Gastrocnemius medialis (tissue), 4 donors: ENCODE measurements at regions not wholly inside any gene's neighbourhood (a gene's known extent, or its start where the extent isn't known, plus 50 kb on each side); places are given as distances from the start of the nearest gene placed in this dataset.

Source experiments
- ATAC-seq, 2 donors: fragments of 150-250 bp; one replicate each; pipeline ENCODE4 v1.9.1; 2016
- DNase-seq, 2 donors: peaks; one replicate each; pipeline ENCODE4 v3.0.0-alpha.2; 2019
- H3K27ac ChIP-seq, 4 donors: fragments of 200-600 bp; sonication (generic); 1 replicate in 1 of 4; 2 replicates in 3 of 4; pipeline ENCODE4 v1.5.1; 2016 to 2018; ENCODE audit warnings: mild to moderate bottlenecking in 2 of 4, moderate library complexity in 1 of 4
- H3K27me3 ChIP-seq, 3 donors: fragments of 200-600 bp; sonication (generic) in 2 of 3; 1 replicate in 1 of 3; 2 replicates in 2 of 3; pipeline versions ENCODE4 v1.5.1 to v1.6.0; 2016 to 2019; ENCODE audit warnings: mild to moderate bottlenecking in 1 of 3, moderate library complexity in 1 of 3
- H3K36me3 ChIP-seq, 2 donors: fragments of 200-600 bp; sonication (generic) in 1 of 2; one replicate each; pipeline ENCODE4 v1.5.1; 2017 to 2018
- H3K4me1 ChIP-seq, 2 donors: fragments of 200-600 bp; sonication (generic) in 1 of 2; one replicate each; pipeline ENCODE4 v1.5.1; 2016 to 2017; ENCODE audit warnings: mild to moderate bottlenecking in 2 of 2
- H3K4me3 ChIP-seq, 4 donors: fragments of 200-600 bp; sonication (generic) in 3 of 4; 1 replicate in 1 of 4; 2 replicates in 3 of 4; pipeline ENCODE4 v1.5.1; 2016 to 2019; ENCODE audit warnings: mild to moderate bottlenecking in 2 of 4
- H3K9me3 ChIP-seq, 3 donors: fragments of 200-600 bp; sonication (generic) in 2 of 3; 1 replicate in 1 of 3; 2 replicates in 2 of 3; pipeline ENCODE4 v1.5.1; 2016 to 2019
- CTCF ChIP-seq, 5 experiments: fragments of 450-650 bp in 3 of 5; fragments of 200-600 bp in 2 of 5; sonication (generic) in 2 of 5; IDR thresholded peaks in 4 of 5; conservative IDR thresholded peaks in 1 of 5; 1 replicate in 4 of 5; 2 replicates in 1 of 5; pipeline ENCODE4 v1.5.1; 2016 to 2019; ENCODE audit warnings: antibody characterized with exemption in 5 of 5, mild to moderate bottlenecking in 3 of 5, moderate library complexity in 3 of 5
- POLR2A ChIP-seq, 2 donors: fragments of 450-650 bp; IDR thresholded peaks; one replicate each; pipeline ENCODE4 v1.6.1; 2017; ENCODE audit warnings: antibody characterized with exemption in 2 of 2, mild to moderate bottlenecking in 2 of 2, moderate library complexity in 2 of 2
- in situ Hi-C, 4 donors: fragments of 200-750 bp; cut with MboI; loops; one replicate each; pipeline versions ENCODE4 v1.15.0 to v1.8.0; 2017; ENCODE audit warnings: low sequenced_read_pairs in 4 of 4
- intact Hi-C: fragments of 100-400 bp; cut with DNase I; formaldehyde crosslinking; loops from one replicate; pipeline ENCODE4 v1.15.1; 2023; ENCODE audit warnings: low total_unique reads

DNA sequence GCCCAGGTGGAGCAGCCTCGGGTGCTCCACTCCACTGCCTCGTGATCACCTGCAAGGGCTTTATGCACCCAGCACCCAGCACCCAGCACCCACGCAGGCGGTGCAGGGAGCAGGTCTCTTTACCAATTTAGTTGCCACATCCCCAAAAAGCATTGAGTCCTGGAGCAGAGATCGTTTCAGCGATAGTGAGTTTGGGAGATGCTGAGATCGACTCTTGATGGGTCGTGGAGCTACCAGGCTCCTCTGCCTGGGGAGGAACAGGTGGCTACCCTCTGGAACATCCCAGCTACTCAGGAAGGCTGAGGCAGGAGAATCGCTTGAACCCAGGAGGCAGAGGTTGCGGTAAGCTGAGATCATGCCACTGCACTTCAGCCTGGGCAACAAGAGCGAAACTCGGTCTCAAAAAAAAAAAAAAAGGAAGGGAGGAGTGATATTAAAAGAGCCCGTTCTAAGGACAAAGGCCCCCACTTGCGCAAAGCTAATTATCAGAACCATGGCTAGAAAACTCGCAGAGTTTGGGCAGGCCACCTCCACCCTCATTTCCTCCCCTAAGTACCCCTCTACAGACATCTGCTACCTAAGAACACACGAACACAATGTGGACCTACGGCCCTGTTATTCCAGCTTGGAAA lies 106.5 kb upstream of the SLC45A1 start:
- in situ Hi-C loops (no loop called here), intact Hi-C loops (no loop called here)
- peaks cover 0 to 13% of the 10 kb centered on the region in 2 donors for H3K4me1 ChIP-seq
- peak overlapping the region in 3 of 4 donors; percentile 43 to 75 (median 58) for H3K27ac ChIP-seq
- H3K36me3 ChIP-seq: no peaks in the 10 kb centered on the region
- peaks cover 0 to 8% (median 4%) of the 10 kb centered on the region in 3 donors for H3K27me3 ChIP-seq
- no peak for TF ChIP-seq CTCF (IDR thresholded peaks at IDR 0.05 in 4 of 5, conservative IDR thresholded peaks at IDR 0.05 in 1 of 5)
- TF ChIP-seq POLR2A (IDR thresholded peaks at IDR 0.05): no peak
- no peaks in the 10 kb centered on the region for H3K9me3 ChIP-seq
- DNase-seq: no peak
- ATAC-seq: peak; percentile 13 to 30
- peak overlapping the region in 2 of 4 donors; percentile 31 to 34 for H3K4me3 ChIP-seq

DNA sequence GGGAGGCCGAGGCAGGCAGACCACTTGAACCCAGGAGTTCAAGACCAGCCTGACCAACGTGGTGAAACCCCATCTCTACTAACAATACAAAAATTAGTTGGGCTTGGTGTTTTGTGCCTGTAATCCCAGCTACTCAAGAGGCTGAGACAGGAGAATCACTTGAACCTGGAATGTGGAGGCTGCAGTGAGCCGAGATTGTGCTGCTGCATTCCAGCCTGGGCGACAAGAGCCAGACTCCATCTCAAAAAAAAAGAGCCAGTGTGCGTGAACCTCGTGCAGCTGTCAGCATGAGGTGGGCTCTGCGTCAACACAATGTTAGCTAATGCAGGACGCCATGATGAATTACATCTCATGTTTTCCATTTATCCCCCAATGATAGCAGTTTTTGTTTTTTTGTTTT lies 110.7 kb upstream of the SLC45A1 start:
- Histone ChIP-seq H3K4me1 (peaks cover 9 to 19% of the 10 kb centered on the region in 2 donors), H3K36me3 (no peaks in the 10 kb centered on the region), H3K4me3 (no peak overlapping the region), H3K27me3 (peaks cover 0 to 8% (median 4%) of the 10 kb centered on the region in 3 donors), H3K9me3 (no peaks in the 10 kb centered on the region), H3K27ac (no peak overlapping the region)
- no peak for TF ChIP-seq POLR2A (IDR thresholded peaks at IDR 0.05)
- no peak for TF ChIP-seq CTCF (IDR thresholded peaks at IDR 0.05 in 4 of 5, conservative IDR thresholded peaks at IDR 0.05 in 1 of 5)
- ATAC-seq (no peak), DNase-seq (no peak)
- in situ Hi-C loops (no loop called here), intact Hi-C loops (no loop called here)

- TF ChIP-seq POLR2A (IDR thresholded peaks at IDR 0.05): no peak
- no peak for TF ChIP-seq CTCF (IDR thresholded peaks at IDR 0.05 in 4 of 5, conservative IDR thresholded peaks at IDR 0.05 in 1 of 5)
- ATAC-seq (no peak), DNase-seq (no peak)
- H3K27ac ChIP-seq: no peak overlapping the region
- in situ Hi-C loops: no loop called here
- H3K4me3 ChIP-seq: no peak overlapping the region
- H3K4me1 ChIP-seq: peaks cover 10 to 16% of the 10 kb centered on the region in 2 donors
- no peaks in the 10 kb centered on the region for H3K36me3 ChIP-seq
- H3K9me3 ChIP-seq: no peaks in the 10 kb centered on the region
- intact Hi-C loops: no loop called here
- H3K27me3 ChIP-seq: peaks cover 0 to 8% (median 4%) of the 10 kb centered on the region in 3 donors
Measured at GRCh38 chr1:8206391-8206790, 111.5 kb upstream of the SLC45A1 start.

- intact Hi-C loops (no loop called here), in situ Hi-C loops (no loop called here)
- Histone ChIP-seq H3K36me3 (no peaks in the 10 kb centered on the region), H3K27me3 (peaks cover 0 to 8% (median 2%) of the 10 kb centered on the region in 3 donors), H3K4me3 (no peak overlapping the region), H3K9me3 (no peaks in the 10 kb centered on the region), H3K4me1 (peaks cover 10 to 16% of the 10 kb centered on the region in 2 donors), H3K27ac (no peak overlapping the region)
- TF ChIP-seq POLR2A (IDR thresholded peaks at IDR 0.05): no peak
- TF ChIP-seq CTCF (IDR thresholded peaks at IDR 0.05 in 4 of 5, conservative IDR thresholded peaks at IDR 0.05 in 1 of 5): no peak
- ATAC-seq (no peak), DNase-seq (no peak)
Measured at GRCh38 chr1:8205771-8206170, 112.1 kb upstream of the SLC45A1 start.
